HG03575 (cell line): ENCODE measurements at regions not wholly inside any gene's neighbourhood (a gene's known extent, or its start where the extent isn't known, plus 50 kb on each side); places are given as distances from the start of the nearest gene placed in this dataset.

ENCODE experiments used
- ATAC-seq: cut with Tn5 transposase; IDR thresholded peaks from one replicate; pipeline ENCODE4 v1.9.1; 2021; ENCODE audit not compliant: unreplicated experiment, insufficient number of reproducible peaks, low FRiP score; ENCODE audit errors: extremely low read depth

GRCh38 chr11:59264736-59265135 is 52.0 kb upstream of the MPEG1 start:
- no peak for ATAC-seq

GRCh38 chr11:59263225-59263894 is 50.6 kb upstream of the MPEG1 start:
- ATAC-seq: no peak
